ENCODE measurements at regions not wholly inside any gene's neighbourhood (a gene's known extent, or its start where the extent isn't known, plus 50 kb on each side); places are given as distances from the start of the nearest gene placed in this dataset.

DNA sequence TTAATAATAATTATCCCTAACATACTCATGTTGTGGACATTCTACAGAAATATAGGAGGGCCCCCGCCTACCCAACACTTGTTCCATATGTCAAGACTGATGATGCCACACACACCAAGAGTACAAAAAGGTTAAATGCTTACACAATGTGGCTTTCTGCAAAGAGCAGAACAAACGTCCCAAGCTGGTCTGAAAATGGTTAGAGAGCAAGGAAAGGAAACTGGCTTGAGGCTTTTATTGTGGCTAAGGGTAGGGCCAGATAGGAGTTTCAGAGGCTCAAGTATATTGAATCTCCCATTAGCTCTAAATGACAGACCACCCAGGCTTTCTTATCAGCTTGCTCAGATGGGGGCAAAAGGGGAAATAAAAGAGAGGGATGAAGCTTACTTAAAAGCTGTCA is 134.1 kb upstream of the C1QTNF7 start:
- no peak overlapping the region for H3K4me3 ChIP-seq (ENCODE audit: insufficient read depth, low read length, poor library complexity, severe bottlenecking)
- no peaks in the 10 kb centered on the region for H4K20me1 ChIP-seq (ENCODE audit: low read depth, low read length)
- H3K27me3 ChIP-seq (ENCODE audit: low read length), result no peaks in the 10 kb centered on the region
- H3K36me3 ChIP-seq (ENCODE audit: low read length), result no peaks in the 10 kb centered on the region
- no peaks in the 10 kb centered on the region for H3K9me3 ChIP-seq (ENCODE audit: insufficient read depth, low read length)
- no peak overlapping the region for H3K9ac ChIP-seq (ENCODE audit: low read length)
- no peaks in the 10 kb centered on the region for H3K79me2 ChIP-seq (ENCODE audit: insufficient read depth, low read length)
- H3K27ac ChIP-seq (ENCODE audit: low read depth, low read length), result no peak overlapping the region
- no peaks in the 10 kb centered on the region for H3K9me2 ChIP-seq (replicated peaks; ENCODE audit: insufficient read depth, low read length)
- no peak overlapping the region for H3K4me2 ChIP-seq (ENCODE audit: low read depth, low read length, poor library complexity, severe bottlenecking)
- TF ChIP-seq, protein P1, sequence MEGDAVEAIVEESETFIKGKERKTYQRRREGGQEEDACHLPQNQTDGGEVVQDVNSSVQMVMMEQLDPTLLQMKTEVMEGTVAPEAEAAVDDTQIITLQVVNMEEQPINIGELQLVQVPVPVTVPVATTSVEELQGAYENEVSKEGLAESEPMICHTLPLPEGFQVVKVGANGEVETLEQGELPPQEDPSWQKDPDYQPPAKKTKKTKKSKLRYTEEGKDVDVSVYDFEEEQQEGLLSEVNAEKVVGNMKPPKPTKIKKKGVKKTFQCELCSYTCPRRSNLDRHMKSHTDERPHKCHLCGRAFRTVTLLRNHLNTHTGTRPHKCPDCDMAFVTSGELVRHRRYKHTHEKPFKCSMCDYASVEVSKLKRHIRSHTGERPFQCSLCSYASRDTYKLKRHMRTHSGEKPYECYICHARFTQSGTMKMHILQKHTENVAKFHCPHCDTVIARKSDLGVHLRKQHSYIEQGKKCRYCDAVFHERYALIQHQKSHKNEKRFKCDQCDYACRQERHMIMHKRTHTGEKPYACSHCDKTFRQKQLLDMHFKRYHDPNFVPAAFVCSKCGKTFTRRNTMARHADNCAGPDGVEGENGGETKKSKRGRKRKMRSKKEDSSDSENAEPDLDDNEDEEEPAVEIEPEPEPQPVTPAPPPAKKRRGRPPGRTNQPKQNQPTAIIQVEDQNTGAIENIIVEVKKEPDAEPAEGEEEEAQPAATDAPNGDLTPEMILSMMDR (IDR thresholded peaks at IDR 0.05; ENCODE audit: insufficient read depth, low read length, poor library complexity, severe bottlenecking), result no peak
- TF ChIP-seq EZH2phosphoT487 (conservative IDR thresholded peaks at IDR 0.05; ENCODE audit: low read length), result no peak
- no peaks in the 10 kb centered on the region for H3F3A ChIP-seq (ENCODE audit: insufficient read depth)
- no peak overlapping the region for H2AFZ ChIP-seq (ENCODE audit: low read depth, low read length, severe bottlenecking)

DNA sequence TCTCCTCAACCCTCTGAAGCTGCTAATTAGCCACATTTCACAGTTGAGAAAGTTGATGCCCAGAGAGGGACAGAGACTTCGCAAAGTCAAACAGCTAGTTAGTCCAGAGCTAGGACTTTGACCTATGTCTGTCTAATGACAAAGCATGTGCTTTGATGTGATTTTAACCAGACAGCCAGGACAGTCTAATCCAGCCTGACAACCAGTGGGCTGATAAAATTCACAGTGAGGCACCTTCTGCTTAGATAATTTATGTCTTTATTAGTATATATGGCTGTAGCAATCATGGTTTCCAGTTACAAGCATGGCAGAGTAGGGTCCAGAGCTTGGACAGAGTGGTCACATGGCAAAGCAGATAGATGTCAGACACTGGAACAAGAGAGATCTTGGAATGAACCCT is 133.6 kb upstream of the C1QTNF7 start:
- TF ChIP-seq, protein P1 (IDR thresholded peaks at IDR 0.05; ENCODE audit: insufficient read depth, low read length, poor library complexity, severe bottlenecking), result no peak
- no peak for TF ChIP-seq EZH2phosphoT487 (conservative IDR thresholded peaks at IDR 0.05; ENCODE audit: low read length)
- Histone ChIP-seq H3K4me3 (ENCODE audit: insufficient read depth, low read length, poor library complexity, severe bottlenecking) (no peak overlapping the region), H3K4me2 (ENCODE audit: low read depth, low read length, poor library complexity, severe bottlenecking) (no peak overlapping the region), H3K9me2 (replicated peaks; ENCODE audit: insufficient read depth, low read length) (no peaks in the 10 kb centered on the region), H3K27me3 (ENCODE audit: low read length) (no peaks in the 10 kb centered on the region), H3K79me2 (ENCODE audit: insufficient read depth, low read length) (no peaks in the 10 kb centered on the region), H2AFZ (ENCODE audit: low read depth, low read length, severe bottlenecking) (no peak overlapping the region), H3K27ac (ENCODE audit: low read depth, low read length) (no peak overlapping the region), H3K9me3 (ENCODE audit: insufficient read depth, low read length) (no peaks in the 10 kb centered on the region), H3F3A (ENCODE audit: insufficient read depth) (no peaks in the 10 kb centered on the region), H3K9ac (ENCODE audit: low read length) (no peak overlapping the region), H3K36me3 (ENCODE audit: low read length) (no peaks in the 10 kb centered on the region), H4K20me1 (ENCODE audit: low read depth, low read length) (no peaks in the 10 kb centered on the region)

DNA sequence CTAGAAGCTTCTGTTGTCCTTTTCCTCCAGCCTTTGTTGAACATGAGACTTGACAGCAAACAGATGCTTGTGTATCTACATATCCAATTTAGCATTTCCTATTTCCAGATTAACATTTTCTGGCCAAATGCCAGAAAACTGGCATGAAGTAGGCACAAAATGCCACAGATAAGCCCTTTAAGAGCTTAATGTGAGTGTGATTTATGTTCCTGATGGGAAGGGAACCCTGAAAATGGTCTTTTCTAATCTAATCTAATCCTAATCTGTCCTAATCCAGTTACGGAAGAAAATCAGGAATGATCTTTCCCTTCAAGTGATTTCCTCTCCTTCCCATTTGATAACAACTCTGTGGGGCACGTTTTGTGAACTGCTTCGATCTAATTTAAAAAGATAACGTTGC is 133.0 kb upstream of the C1QTNF7 start:
- Histone ChIP-seq H3K27ac (ENCODE audit: low read depth, low read length) (no peak overlapping the region), H3K36me3 (ENCODE audit: low read length) (no peaks in the 10 kb centered on the region), H3K4me3 (ENCODE audit: insufficient read depth, low read length, poor library complexity, severe bottlenecking) (no peak overlapping the region), H2AFZ (ENCODE audit: low read depth, low read length, severe bottlenecking) (no peak overlapping the region), H3K79me2 (ENCODE audit: insufficient read depth, low read length) (no peaks in the 10 kb centered on the region), H3K27me3 (ENCODE audit: low read length) (no peaks in the 10 kb centered on the region), H4K20me1 (ENCODE audit: low read depth, low read length) (no peaks in the 10 kb centered on the region), H3K9ac (ENCODE audit: low read length) (no peak overlapping the region), H3K4me2 (ENCODE audit: low read depth, low read length, poor library complexity, severe bottlenecking) (no peak overlapping the region), H3K9me2 (replicated peaks; ENCODE audit: insufficient read depth, low read length) (no peaks in the 10 kb centered on the region), H3F3A (ENCODE audit: insufficient read depth) (no peaks in the 10 kb centered on the region), H3K9me3 (ENCODE audit: insufficient read depth, low read length) (no peaks in the 10 kb centered on the region)
- TF ChIP-seq, protein P1 (IDR thresholded peaks at IDR 0.05; ENCODE audit: insufficient read depth, low read length, poor library complexity, severe bottlenecking), result no peak
- TF ChIP-seq EZH2phosphoT487 (conservative IDR thresholded peaks at IDR 0.05; ENCODE audit: low read length), result no peak

All from SU-DHL-6 (cell line).